HL-60 (cell line): ENCODE measurements at regions not wholly inside any gene's neighbourhood (a gene's known extent, or its start where the extent isn't known, plus 50 kb on each side); places are given as distances from the start of the nearest gene placed in this dataset.

ENCODE experiments used
- GABPA ChIP-seq: IDR thresholded peaks from 2 replicates; pipeline ENCODE4 v1.6.1; 2012; ENCODE audit warnings: low read depth
- POLR2AphosphoS5 ChIP-seq: IDR thresholded peaks from 2 replicates; pipeline ENCODE4 v1.6.1; 2012; ENCODE audit warnings: low read depth
- REST ChIP-seq: IDR thresholded peaks from 2 replicates; pipeline ENCODE4 v1.6.1; 2012; ENCODE audit warnings: low read depth; ENCODE audit not compliant: insufficient replicate concordance
- SPI1 ChIP-seq: IDR thresholded peaks from 2 replicates; pipeline ENCODE4 v1.6.1; 2012; ENCODE audit warnings: low read depth, mild to moderate bottlenecking, borderline replicate concordance
- TF ChIP-seq, protein P1 (sequence below): IDR thresholded peaks from one replicate; pipeline ENCODE4 v1.5.1; 2011; ENCODE audit warnings: low read length, control low read depth, inconsistent platforms; ENCODE audit not compliant: insufficient read depth

- TF ChIP-seq, protein P1, sequence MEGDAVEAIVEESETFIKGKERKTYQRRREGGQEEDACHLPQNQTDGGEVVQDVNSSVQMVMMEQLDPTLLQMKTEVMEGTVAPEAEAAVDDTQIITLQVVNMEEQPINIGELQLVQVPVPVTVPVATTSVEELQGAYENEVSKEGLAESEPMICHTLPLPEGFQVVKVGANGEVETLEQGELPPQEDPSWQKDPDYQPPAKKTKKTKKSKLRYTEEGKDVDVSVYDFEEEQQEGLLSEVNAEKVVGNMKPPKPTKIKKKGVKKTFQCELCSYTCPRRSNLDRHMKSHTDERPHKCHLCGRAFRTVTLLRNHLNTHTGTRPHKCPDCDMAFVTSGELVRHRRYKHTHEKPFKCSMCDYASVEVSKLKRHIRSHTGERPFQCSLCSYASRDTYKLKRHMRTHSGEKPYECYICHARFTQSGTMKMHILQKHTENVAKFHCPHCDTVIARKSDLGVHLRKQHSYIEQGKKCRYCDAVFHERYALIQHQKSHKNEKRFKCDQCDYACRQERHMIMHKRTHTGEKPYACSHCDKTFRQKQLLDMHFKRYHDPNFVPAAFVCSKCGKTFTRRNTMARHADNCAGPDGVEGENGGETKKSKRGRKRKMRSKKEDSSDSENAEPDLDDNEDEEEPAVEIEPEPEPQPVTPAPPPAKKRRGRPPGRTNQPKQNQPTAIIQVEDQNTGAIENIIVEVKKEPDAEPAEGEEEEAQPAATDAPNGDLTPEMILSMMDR = no peak
- TF ChIP-seq REST = no peak
- no peak for TF ChIP-seq POLR2AphosphoS5
- no peak for TF ChIP-seq SPI1
- no peak for TF ChIP-seq GABPA
Measured at GRCh38 chr20:22698259-22698842, 114.0 kb upstream of the FOXA2 start.
